ENCODE measurements at regions not wholly inside any gene's neighbourhood (a gene's known extent, or its start where the extent isn't known, plus 50 kb on each side); places are given as distances from the start of the nearest gene placed in this dataset.
A peak's percentile ranks its signal among the peaks of the same experiment; 100 is the strongest.

DNA sequence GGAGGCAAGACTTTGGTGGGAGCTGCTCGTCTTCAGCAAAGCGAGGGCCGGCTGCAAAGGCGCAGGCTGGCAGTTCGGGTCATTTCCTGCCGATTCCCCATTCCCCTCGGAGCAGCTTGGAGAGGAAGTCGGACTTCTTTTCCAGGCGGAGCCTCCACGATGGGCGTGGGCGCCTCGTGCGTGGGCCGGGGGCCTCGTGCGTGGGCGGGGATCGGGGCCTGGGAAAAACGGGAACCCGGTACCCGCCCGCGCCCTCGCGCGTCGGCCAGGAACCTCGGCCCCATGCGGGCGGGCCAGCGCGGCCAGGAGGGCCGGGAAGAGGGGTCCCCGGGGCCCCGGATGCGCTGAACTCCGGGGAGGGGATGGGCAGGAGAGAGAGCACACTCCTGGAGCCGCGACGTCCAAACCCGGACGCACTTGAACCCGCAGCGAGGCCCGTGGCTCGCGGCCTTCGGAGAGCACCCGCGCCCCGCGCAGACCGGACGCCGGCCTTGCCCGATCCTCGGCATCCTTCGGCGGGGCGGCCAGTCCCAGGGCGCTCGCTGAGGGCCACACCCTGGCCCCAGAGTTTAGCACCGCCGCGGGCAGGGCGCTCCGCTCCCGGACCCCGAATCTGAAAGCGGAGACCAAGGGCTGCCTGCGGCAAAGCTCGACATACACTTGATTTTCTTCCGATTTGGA lies 368.4 kb downstream of the MTX2 start:
- TF ChIP-seq CTCF (conservative IDR thresholded peaks at IDR 0.05; ENCODE audit: control insufficient read depth, insufficient read depth, low read depth, low read length): no peak
- H3K4me3 ChIP-seq (ENCODE audit: control insufficient read depth, low read depth, low read length): peak overlapping the region; percentile 71
- DNase-seq (ENCODE audit: low read depth): peak; percentile 78

- peak; percentile 68 for DNase-seq (ENCODE audit: low read depth)
- peak overlapping the region; percentile 71 for H3K4me3 ChIP-seq (ENCODE audit: control insufficient read depth, low read depth, low read length)
- peak; percentile 46 for TF ChIP-seq CTCF (conservative IDR thresholded peaks at IDR 0.05; ENCODE audit: control insufficient read depth, insufficient read depth, low read depth, low read length)
These were observed 369.1 kb downstream of the MTX2 start for GRCh38 chr2:176638167-176639015.

GRCh38 chr2:176639016-176639343 lies 369.7 kb downstream of the MTX2 start:
- H3K4me3 ChIP-seq (ENCODE audit: control insufficient read depth, low read depth, low read length): no peak overlapping the region
- no peak for TF ChIP-seq CTCF (conservative IDR thresholded peaks at IDR 0.05; ENCODE audit: control insufficient read depth, insufficient read depth, low read depth, low read length)

GRCh38 chr2:176639671-176640070 lies 370.4 kb downstream of the MTX2 start:
- H3K4me3 ChIP-seq (ENCODE audit: control insufficient read depth, low read depth, low read length): no peak overlapping the region

More at GRCh38 chr2:176639016-176639343, 369.7 kb downstream of the MTX2 start:
- DNase-seq (ENCODE audit: low read depth): no peak

GRCh38 chr2:176641436-176641835 lies 372.2 kb downstream of the MTX2 start:
- no peak overlapping the region for H3K4me3 ChIP-seq (ENCODE audit: control insufficient read depth, low read depth, low read length)
- TF ChIP-seq CTCF (conservative IDR thresholded peaks at IDR 0.05; ENCODE audit: control insufficient read depth, insufficient read depth, low read depth, low read length): no peak
- DNase-seq (ENCODE audit: low read depth): no peak

More at GRCh38 chr2:176639671-176640070, 370.4 kb downstream of the MTX2 start:
- peak; percentile 39 for DNase-seq (ENCODE audit: low read depth)
- TF ChIP-seq CTCF (conservative IDR thresholded peaks at IDR 0.05; ENCODE audit: control insufficient read depth, insufficient read depth, low read depth, low read length): no peak

DNA sequence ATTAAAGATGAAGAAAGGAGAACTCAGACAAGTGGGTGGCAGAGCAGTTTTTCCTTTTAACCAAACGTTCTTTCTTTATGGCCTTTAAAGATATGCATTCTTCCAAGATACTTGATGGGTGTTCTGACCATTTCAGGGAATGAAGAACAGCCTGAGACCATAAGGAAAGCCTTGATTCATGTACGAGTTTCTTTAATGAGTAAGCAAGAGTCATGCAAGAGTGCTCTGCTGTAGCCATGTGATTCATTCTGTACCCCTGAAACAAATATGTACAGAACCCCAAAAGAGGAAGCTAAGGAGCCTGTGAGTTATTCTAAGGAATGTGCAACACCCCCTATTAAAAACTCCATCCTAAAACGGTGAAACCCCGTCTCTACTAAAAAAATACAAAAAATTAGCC lies 372.8 kb downstream of the MTX2 start:
- no peak for TF ChIP-seq CTCF (conservative IDR thresholded peaks at IDR 0.05; ENCODE audit: control insufficient read depth, insufficient read depth, low read depth, low read length)

More for the DNA sequence above, 372.8 kb downstream of the MTX2 start:
- DNase-seq (ENCODE audit: low read depth): peak; percentile 86
- H3K4me3 ChIP-seq (ENCODE audit: control insufficient read depth, low read depth, low read length): no peak overlapping the region
